Middle frontal gyrus (tissue), 1 donor: ENCODE measurements at regions not wholly inside any gene's neighbourhood (a gene's known extent, or its start where the extent isn't known, plus 50 kb on each side); places are given as distances from the start of the nearest gene placed in this dataset.

Experiments used
- DNase-seq: peaks from one replicate; pipeline ENCODE4 v3.0.0-alpha.2; 2015; ENCODE audit warnings: low spot score; ENCODE audit errors: extremely low spot score

GRCh38 chr13:105990256-105990958 lies 545.1 kb downstream of the EFNB2 start:
- DNase-seq = no peak

- no peak for DNase-seq
Measured at GRCh38 chr13:105984646-105985045, 550.8 kb downstream of the EFNB2 start.

- no peak for DNase-seq
Measured at GRCh38 chr13:105984236-105984635, 551.2 kb downstream of the EFNB2 start.

- no peak for DNase-seq
Measured at GRCh38 chr13:105982219-105982930, 553.1 kb downstream of the EFNB2 start.

GRCh38 chr13:105979131-105980011 lies 556.1 kb downstream of the EFNB2 start:
- DNase-seq = no peak

GRCh38 chr13:105974380-105974779 lies 561.1 kb downstream of the EFNB2 start:
- DNase-seq = no peak

GRCh38 chr13:105972811-105973590 lies 562.5 kb downstream of the EFNB2 start:
- no peak for DNase-seq

- no peak for DNase-seq
Measured at GRCh38 chr13:105972306-105972721, 563.1 kb downstream of the EFNB2 start.

- DNase-seq = no peak
Measured at GRCh38 chr13:105971738-105972137, 563.7 kb downstream of the EFNB2 start.

- no peak for DNase-seq
Measured at GRCh38 chr13:105971312-105971711, 564.1 kb downstream of the EFNB2 start.

- no peak for DNase-seq
Measured at GRCh38 chr13:105969761-105970160, 565.7 kb downstream of the EFNB2 start.

GRCh38 chr13:105965910-105966309 lies 569.6 kb downstream of the EFNB2 start:
- DNase-seq = no peak

- DNase-seq = no peak
Measured at GRCh38 chr13:105962080-105962479, 573.4 kb downstream of the EFNB2 start.

GRCh38 chr13:105961438-105961837 lies 574.0 kb downstream of the EFNB2 start:
- DNase-seq = no peak

- no peak for DNase-seq
Measured at GRCh38 chr13:105960326-105960725, 575.1 kb downstream of the EFNB2 start.

- no peak for DNase-seq
Measured at GRCh38 chr13:105959876-105960275, 575.6 kb downstream of the EFNB2 start.

GRCh38 chr13:105957769-105958438 lies 577.6 kb downstream of the EFNB2 start:
- no peak for DNase-seq

- DNase-seq = no peak
Measured at GRCh38 chr13:105956921-105957320, 578.5 kb downstream of the EFNB2 start.

- no peak for DNase-seq
Measured at GRCh38 chr13:105952973-105953290, 582.5 kb downstream of the EFNB2 start.

GRCh38 chr13:105952233-105952972 lies 583.1 kb downstream of the EFNB2 start:
- DNase-seq = no peak
